H1 (cell line): ENCODE measurements at regions not wholly inside any gene's neighbourhood (a gene's known extent, or its start where the extent isn't known, plus 50 kb on each side); places are given as distances from the start of the nearest gene placed in this dataset.

Experiments used
- CTCF ChIA-PET: fragments of 300-600 bp; sonication (Branson Sonifier 250); formaldehyde crosslinking; loops from one replicate; lab custom pipeline; 2021; ENCODE audit not compliant: partially characterized antibody; lab: Charles Lee
- POLR2A ChIA-PET: fragments of 300-600 bp; sonication (Branson Sonifier 250); formaldehyde crosslinking; loops from one replicate; lab custom pipeline; 2021; ENCODE audit warnings: inconsistent platforms; ENCODE audit not compliant: partially characterized antibody; lab: Charles Lee
- DNase-seq, 2 experiments: peaks; one replicate each; pipeline versions ENCODE4 v3.0.0 to v3.0.0-alpha.2; 2010 to 2022; ENCODE audit warnings: low spot score in 2 of 2, low read depth in 1 of 2, mixed read lengths in 1 of 2
- FAIRE-seq: peaks from 2 replicates; lab custom pipeline; 2011; peaks lifted over from hg19 to GRCh38; lab: Jason Lieb, UNC
- H2AFZ ChIP-seq: 2 replicates; pipeline ENCODE4 v1.8.1; 2012; ENCODE audit warnings: low read length, inconsistent platforms
- H2AK5ac ChIP-seq: 2 replicates; pipeline ENCODE4 v1.6.1; 2013; ENCODE audit warnings: low read depth, low read length
- H2BK120ac ChIP-seq: replicated peaks from 2 replicates; pipeline ENCODE3; 2013; ENCODE audit warnings: low read depth, low read length, inconsistent platforms
- H2BK12ac ChIP-seq: 2 replicates; pipeline ENCODE4 v1.6.1; 2013; ENCODE audit warnings: low read depth, low read length
- H2BK15ac ChIP-seq: 2 replicates; pipeline ENCODE4 v1.6.1; 2013; ENCODE audit warnings: low read length
- H2BK20ac ChIP-seq: 2 replicates; pipeline ENCODE4 v1.6.1; 2013; ENCODE audit warnings: low read length
- H2BK5ac ChIP-seq: 2 replicates; pipeline ENCODE4 v1.6.1; 2013; ENCODE audit warnings: low read depth, low read length
- H3K14ac ChIP-seq: 2 replicates; pipeline ENCODE4 v1.6.1; 2013; ENCODE audit warnings: inconsistent platforms; ENCODE audit not compliant: insufficient read length
- H3K18ac ChIP-seq: 2 replicates; pipeline ENCODE4 v1.6.1; 2013; ENCODE audit warnings: low read length; ENCODE audit errors: extremely low read depth
- H3K23ac ChIP-seq: 2 replicates; pipeline ENCODE4 v1.6.1; 2013; ENCODE audit warnings: inconsistent platforms; ENCODE audit not compliant: insufficient read length
- H3K23me2 ChIP-seq: 2 replicates; pipeline ENCODE4 v1.6.1; 2013; ENCODE audit warnings: low read depth, low read length
- H3K27ac ChIP-seq: 2 replicates; pipeline ENCODE4 v1.6.1; 2011; ENCODE audit warnings: low read depth, low read length, inconsistent platforms
- H3K27me3 ChIP-seq, 4 experiments: replicated peaks in 1 of 4; 1 replicate in 1 of 4; 2 replicates in 3 of 4; pipeline versions ENCODE4 v1.6.1 to v1.8.1; 2011 to 2013; ENCODE audit warnings: low read length in 3 of 4, mild to moderate bottlenecking in 3 of 4, inconsistent platforms in 2 of 4, mixed read lengths in 2 of 4, moderate library complexity in 1 of 4; ENCODE audit not compliant: control insufficient read depth in 3 of 4, insufficient read depth in 3 of 4; ENCODE audit errors: extremely low read depth in 1 of 4
- H3K36me3 ChIP-seq, 4 experiments: 2 replicates each; pipeline versions ENCODE4 v1.6.1 to v1.8.1; 2011 to 2013; ENCODE audit warnings: mild to moderate bottlenecking in 4 of 4, low read length in 3 of 4, moderate library complexity in 2 of 4, control low read depth in 1 of 4, inconsistent platforms in 1 of 4; ENCODE audit not compliant: insufficient read depth in 4 of 4, control insufficient read depth in 2 of 4
- H3K4ac ChIP-seq: replicated peaks from 2 replicates; pipeline ENCODE3; 2013; ENCODE audit warnings: low read length, low read depth, mixed read lengths, inconsistent platforms; ENCODE audit not compliant: insufficient read length
- H3K4me1 ChIP-seq, 4 experiments: replicated peaks in 1 of 4; 1 replicate in 1 of 4; 2 replicates in 3 of 4; pipeline versions ENCODE4 v1.6.1 to v1.8.1; 2011 to 2013; ENCODE audit warnings: low read length in 3 of 4, inconsistent platforms in 2 of 4, mixed read lengths in 1 of 4; ENCODE audit not compliant: insufficient read depth in 4 of 4, control insufficient read depth in 3 of 4
- H3K4me2 ChIP-seq, 2 experiments: 2 replicates each; pipeline versions ENCODE4 v1.6.1 to v1.8.1; 2011 to 2013; ENCODE audit warnings: low read depth in 2 of 2, low read length in 2 of 2, control low read depth in 1 of 2, inconsistent platforms in 1 of 2, mild to moderate bottlenecking in 1 of 2; ENCODE audit not compliant: insufficient read depth in 1 of 2
- H3K4me3 ChIP-seq, 4 experiments: fragments of 200-600, 300-600 bp in 1 of 4; sonication (generic), shearing (Covaris generic), sonication (Bioruptor Twin) in 1 of 4; 2 replicates each; pipeline versions ENCODE4 v1.5.1 to v1.8.1; 2011 to 2016; ENCODE audit warnings: low read length in 4 of 4, low read depth in 3 of 4, control low read depth in 2 of 4, inconsistent platforms in 2 of 4, mild to moderate bottlenecking in 2 of 4, mixed read lengths in 1 of 4, moderate library complexity in 1 of 4; ENCODE audit not compliant: insufficient read depth in 2 of 4; ENCODE audit errors: extremely low read depth in 1 of 4
- H3K56ac ChIP-seq: replicated peaks from 2 replicates; pipeline ENCODE3; 2013; ENCODE audit warnings: low read depth, mild to moderate bottlenecking, mixed read lengths, low read length, inconsistent platforms; ENCODE audit not compliant: insufficient read length
- H3K79me1 ChIP-seq: 2 replicates; pipeline ENCODE4 v1.6.1; 2013; ENCODE audit warnings: low read depth, low read length, control low read depth
- H3K79me2 ChIP-seq, 2 experiments: 2 replicates each; pipeline versions ENCODE4 v1.6.1 to v1.8.1; 2012 to 2013; ENCODE audit warnings: low read length in 2 of 2, mild to moderate bottlenecking in 2 of 2, inconsistent platforms in 1 of 2; ENCODE audit not compliant: insufficient read depth in 2 of 2, control insufficient read depth in 1 of 2
- H3K9ac ChIP-seq, 4 experiments: replicated peaks in 1 of 4; 1 replicate in 1 of 4; 2 replicates in 3 of 4; pipeline versions ENCODE4 v1.6.1 to v1.8.1; 2011 to 2013; ENCODE audit warnings: low read depth in 3 of 4, low read length in 3 of 4, control low read depth in 2 of 4, mild to moderate bottlenecking in 2 of 4, moderate library complexity in 2 of 4, inconsistent platforms in 1 of 4; ENCODE audit errors: extremely low read depth in 1 of 4
- H3K9me3 ChIP-seq, 2 experiments: 2 replicates each; pipeline versions ENCODE4 v1.6.1 to v1.8.1; 2012 to 2013; ENCODE audit warnings: mild to moderate bottlenecking in 2 of 2, moderate library complexity in 2 of 2, control low read depth in 1 of 2, inconsistent platforms in 1 of 2, low read depth in 1 of 2, low read length in 1 of 2, mixed read lengths in 1 of 2; ENCODE audit not compliant: insufficient read depth in 2 of 2
- H4K20me1 ChIP-seq, 2 experiments: replicated peaks in 1 of 2; 2 replicates each; pipeline versions ENCODE3 to v1.8.1; 2011 to 2013; ENCODE audit warnings: inconsistent platforms in 2 of 2, low read length in 2 of 2, mild to moderate bottlenecking in 1 of 2; ENCODE audit not compliant: insufficient read depth in 2 of 2, control insufficient read depth in 1 of 2
- H4K5ac ChIP-seq: 2 replicates; pipeline ENCODE4 v1.6.1; 2013; ENCODE audit warnings: low read length, low read depth, mixed read lengths, inconsistent platforms; ENCODE audit not compliant: insufficient read length
- H4K8ac ChIP-seq: 2 replicates; pipeline ENCODE4 v1.8.0; 2013; ENCODE audit warnings: mild to moderate bottlenecking, moderate library complexity, low read length, inconsistent platforms; ENCODE audit not compliant: insufficient read depth; ENCODE audit errors: extremely low read depth
- H4K91ac ChIP-seq: replicated peaks from 2 replicates; pipeline ENCODE3; 2013; ENCODE audit warnings: low read length, mixed read lengths, inconsistent platforms; ENCODE audit not compliant: insufficient read length
- ATF2 ChIP-seq: IDR thresholded peaks from 2 replicates; pipeline ENCODE4 v1.6.1; 2012; ENCODE audit warnings: low read length, inconsistent platforms
- CBX8 ChIP-seq: fragments of 300-800, 300-1000 bp; sonication (generic); IDR thresholded peaks from 2 replicates; pipeline ENCODE4 v1.7.1; 2016; ENCODE audit warnings: low read depth, low read length, borderline replicate concordance
- CHD1 ChIP-seq: IDR thresholded peaks from 2 replicates; pipeline ENCODE4 v1.6.1; 2012; ENCODE audit warnings: low read depth, low read length, improper control_type of control experiment
- E2F6 ChIP-seq: IDR thresholded peaks from 2 replicates; pipeline ENCODE4 v1.6.1; 2012; ENCODE audit warnings: inconsistent platforms
- KDM1A ChIP-seq: fragments of 200-600, 300-600 bp; sonication (generic); IDR thresholded peaks from 2 replicates; pipeline ENCODE4 v1.7.1; 2016; ENCODE audit warnings: mild to moderate bottlenecking, low read length, borderline replicate concordance
- NANOG ChIP-seq: IDR thresholded peaks from 2 replicates; pipeline ENCODE4 v1.6.1; 2011; ENCODE audit warnings: low read length, low read depth, mild to moderate bottlenecking, inconsistent platforms; ENCODE audit not compliant: insufficient read depth, poor library complexity, severe bottlenecking
- RBBP5 ChIP-seq: IDR thresholded peaks from 2 replicates; pipeline ENCODE4 v1.7.1; 2012; ENCODE audit warnings: low read depth, mild to moderate bottlenecking, inconsistent platforms, low read length, moderate library complexity, borderline replicate concordance
- RXRA ChIP-seq: IDR thresholded peaks from 2 replicates; pipeline ENCODE4 v1.6.1; 2011; ENCODE audit warnings: low read depth, mild to moderate bottlenecking, low read length, moderate library complexity; ENCODE audit not compliant: insufficient read depth
- SIRT6 ChIP-seq: IDR thresholded peaks from one replicate; pipeline ENCODE4 v1.7.1; 2012; ENCODE audit warnings: low read length, inconsistent platforms
- SIX5 ChIP-seq: IDR thresholded peaks from 2 replicates; pipeline ENCODE4 v1.6.1; 2011; ENCODE audit warnings: mild to moderate bottlenecking, low read depth, low read length
- SP2 ChIP-seq: IDR thresholded peaks from 2 replicates; pipeline ENCODE4 v1.6.1; 2012; ENCODE audit warnings: mild to moderate bottlenecking, low read length, inconsistent platforms
- TBP ChIP-seq: IDR thresholded peaks from 2 replicates; pipeline ENCODE4 v1.6.1; 2011; ENCODE audit warnings: low read depth, low read length, improper control_type of control experiment
- YY1 ChIP-seq: IDR thresholded peaks from 2 replicates; pipeline ENCODE4 v1.6.1; 2011; ENCODE audit warnings: low read depth, mild to moderate bottlenecking, low read length
- ZNF274 ChIP-seq: IDR thresholded peaks from 2 replicates; pipeline ENCODE4 v1.7.0; 2012; ENCODE audit warnings: low read length, borderline replicate concordance; ENCODE audit errors: extremely low read depth
- WGBS, 2 experiments: shearing (Covaris generic) in 1 of 2; methylation state at CpG; one replicate each; pipeline versions ENCODE4 v1.1.6 to v1.1.7; 2013 to 2015; ENCODE audit warnings: low lambda C conversion rate in 2 of 2, mixed read lengths in 2 of 2, inconsistent platforms in 1 of 2, low coverage in 1 of 2, missing lambda C conversion rate in 1 of 2; ENCODE audit not compliant: insufficient replicate concordance in 2 of 2, insufficient coverage in 1 of 2, insufficient read length in 1 of 2; ENCODE audit errors: extremely low coverage in 1 of 2, missing lambda C conversion rate in 1 of 2; 5-methylcytosine and 5-hydroxymethylcytosine counted together

- ChIA-PET POLR2A (no interaction called here), CTCF (no interaction called here)
- Histone ChIP-seq H3K23me2 (no peaks in the 10 kb centered on the region), H3K4me2 (no peak overlapping the region), H3K27me3 (no peaks in the 10 kb centered on the region), H3K4me3 (no peak overlapping the region), H3K79me2 (no peaks in the 10 kb centered on the region), H3K36me3 (no peaks in the 10 kb centered on the region), H4K91ac (no peak overlapping the region), H3K4me1 (no peaks in the 10 kb centered on the region), H3K9ac (no peak overlapping the region), H4K20me1 (no peaks in the 10 kb centered on the region), H3K18ac (no peak overlapping the region), H2BK12ac (no peak overlapping the region), H3K56ac (no peak overlapping the region), H3K23ac (no peak overlapping the region), H2BK5ac (no peak overlapping the region), H4K5ac (no peak overlapping the region), H3K14ac (no peak overlapping the region), H4K8ac (no peak overlapping the region), H2BK15ac (no peak overlapping the region), H2AK5ac (no peak overlapping the region), H2BK120ac (no peak overlapping the region), H3K27ac (no peak overlapping the region), H2BK20ac (no peak overlapping the region), H3K4ac (no peak overlapping the region), H3K79me1 (no peaks in the 10 kb centered on the region), H2AFZ (no peak overlapping the region), H3K9me3 (no peaks in the 10 kb centered on the region)
- WGBS, 2 experiments, result 92% methylated on average over 1 of the region's 1 CpG; no CpG with 5 or more reads in 1 of the 2 experiments
- DNase-seq (no peak), FAIRE-seq (no peak)
- no peak for TF ChIP-seq YY1
- TF ChIP-seq CBX8, result no peak
- no peak for TF ChIP-seq ZNF274
- TF ChIP-seq SIRT6, result no peak
- TF ChIP-seq RXRA, result no peak
- no peak for TF ChIP-seq TBP
- TF ChIP-seq E2F6, result no peak
- TF ChIP-seq KDM1A, result no peak
- TF ChIP-seq ATF2, result no peak
- no peak for TF ChIP-seq CHD1
- TF ChIP-seq RBBP5, result no peak
- TF ChIP-seq NANOG, result no peak
- no peak for TF ChIP-seq SP2
- no peak for TF ChIP-seq SIX5
Observed at GRCh38 chr5:60297658-60298057, 402.3 kb downstream of the DEPDC1B start.
